Frontal cortex (tissue), 3 donors: ENCODE measurements at regions not wholly inside any gene's neighbourhood (a gene's known extent, or its start where the extent isn't known, plus 50 kb on each side); places are given as distances from the start of the nearest gene placed in this dataset.
A peak's percentile ranks its signal among the peaks of the same experiment; 100 is the strongest.
"Not testable (repeated sequence)": the region's sequence is repeated elsewhere in the genome, so short reads cannot be mapped to it uniquely, and the experiment has no call there.

Experiments used
- DNase-seq, 2 donors: peaks; one replicate each; pipeline ENCODE4 v3.0.0; 2012; ENCODE audit warnings: low spot score in 2 of 2
- FAIRE-seq: peaks from 2 replicates; lab custom pipeline; 2012; peaks lifted over from hg19 to GRCh38; lab: Jason Lieb, UNC
- donor health status: control.
- donor health status: control.
- donor health status: control.

GRCh38 chr1:19591482-19592091 lies 52.5 kb upstream of the NBL1 start:
- no peak for DNase-seq
- no peak for FAIRE-seq

DNA sequence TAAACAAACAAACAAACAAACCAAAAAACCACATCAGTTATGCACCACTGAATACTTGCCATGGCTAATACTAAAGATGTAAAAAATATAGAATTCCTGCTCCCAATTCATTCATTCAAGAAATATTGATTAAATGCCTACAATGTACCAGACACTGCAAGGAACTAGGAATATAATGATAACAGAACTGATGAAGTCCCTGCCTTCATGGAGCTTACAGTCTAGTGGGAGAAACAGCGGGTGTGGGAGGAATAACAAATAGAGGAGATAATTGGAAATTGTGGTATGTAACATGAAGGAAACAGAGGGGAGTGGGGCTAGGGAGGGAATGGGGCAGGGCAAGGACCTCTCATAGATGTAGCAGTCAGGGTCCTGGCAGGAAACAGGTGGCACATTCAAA lies 58.6 kb upstream of the NBL1 start:
- no peak for DNase-seq

GRCh38 chr1:19582318-19582717 lies 61.8 kb upstream of the NBL1 start:
- DNase-seq (no peak), FAIRE-seq (no peak)

More for the DNA sequence above, 58.6 kb upstream of the NBL1 start:
- no peak for FAIRE-seq

DNA sequence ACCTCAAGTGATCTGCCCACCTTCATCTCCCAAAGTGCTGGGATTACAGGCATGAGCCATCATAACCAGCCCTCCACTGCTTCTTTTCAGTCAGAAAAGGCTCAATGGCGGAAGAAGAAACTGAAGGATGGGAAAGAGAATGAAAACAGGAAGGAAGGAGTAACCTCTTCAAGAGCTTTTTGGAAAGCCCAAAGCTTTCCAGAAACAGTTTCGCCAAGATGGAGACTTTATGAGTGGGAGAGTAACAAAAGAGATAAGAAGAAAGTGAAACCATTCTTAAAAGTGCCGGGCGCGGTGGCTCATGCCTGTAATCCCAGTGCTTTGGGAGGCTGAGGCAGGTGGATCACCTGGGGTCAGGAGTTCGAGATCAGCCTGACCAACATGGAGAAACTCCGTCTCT lies 62.7 kb upstream of the NBL1 start:
- no peak for FAIRE-seq

DNA sequence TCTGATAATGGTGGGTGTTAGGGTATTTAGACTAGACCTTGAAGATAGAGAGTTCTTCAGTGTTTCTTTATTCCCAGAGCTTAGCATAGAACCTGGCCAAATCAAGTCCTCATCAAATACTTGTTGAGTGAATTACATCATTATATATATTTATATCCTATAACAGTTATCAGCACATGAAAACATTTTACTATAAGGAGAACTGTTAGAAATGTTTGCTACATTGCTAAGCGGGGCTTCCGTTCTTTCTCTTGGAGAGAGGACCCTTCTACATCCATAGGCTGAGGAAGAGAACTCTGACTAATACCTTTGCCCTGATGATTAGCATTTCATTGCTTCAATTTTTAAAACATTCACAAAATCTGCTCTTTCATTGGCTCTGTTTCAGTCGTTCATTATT lies 66.5 kb upstream of the NBL1 start:
- DNase-seq (no peak), FAIRE-seq (no peak)

More for the DNA sequence above, 62.7 kb upstream of the NBL1 start:
- no peak for DNase-seq

- DNase-seq (no peak), FAIRE-seq (no peak)
These were observed 67.1 kb upstream of the NBL1 start for GRCh38 chr1:19577036-19577435.

DNA sequence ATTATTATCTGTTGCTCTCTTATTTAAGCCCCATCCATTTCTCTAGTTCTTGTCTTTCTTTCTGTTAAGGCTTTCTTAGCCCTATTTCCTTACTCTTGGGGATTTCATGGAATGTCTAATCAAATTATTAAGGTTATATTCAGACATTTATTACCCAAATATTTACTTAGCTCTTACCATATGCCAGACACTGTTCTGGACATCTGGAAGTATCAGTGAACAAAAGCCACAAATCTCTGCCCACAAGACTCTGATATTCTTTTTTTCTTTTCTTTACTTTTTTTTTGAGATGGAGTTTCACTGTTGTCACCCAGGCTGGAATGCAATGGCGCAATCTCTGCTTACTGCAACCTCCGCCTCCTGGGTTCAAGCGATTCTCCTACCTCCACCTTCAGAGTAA lies 74.3 kb upstream of the NBL1 start:
- FAIRE-seq = no peak

DNA sequence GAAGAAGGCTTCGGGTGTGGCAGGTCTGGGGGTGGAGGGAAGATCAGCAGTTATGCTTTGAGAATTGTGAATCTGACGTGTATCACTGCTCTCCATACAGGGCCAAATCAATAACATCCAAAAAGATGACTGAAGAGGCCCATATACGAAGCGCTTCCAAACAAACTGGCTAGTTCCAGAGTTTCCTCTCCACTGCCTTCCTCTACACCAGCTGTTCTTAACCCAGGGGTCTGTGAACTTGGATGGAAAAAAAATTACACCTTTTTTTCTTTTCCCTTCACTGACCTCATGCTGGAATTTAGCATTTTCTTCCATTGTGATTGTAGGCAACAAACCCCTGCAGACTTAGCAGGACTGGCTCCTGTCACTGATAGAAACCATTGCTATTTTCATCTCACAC lies 77.1 kb upstream of the NBL1 start:
- DNase-seq = no peak
- no peak for FAIRE-seq

More for the DNA sequence above, 74.3 kb upstream of the NBL1 start:
- DNase-seq = no peak

- no peak for DNase-seq
- FAIRE-seq = no peak
These were observed 79.0 kb upstream of the CAPZB start for GRCh38 chr1:19564366-19564765.

GRCh38 chr1:19563324-19564097 lies 78.2 kb upstream of the CAPZB start:
- DNase-seq (peak in 1 of 2 donors; percentile 52), FAIRE-seq (no peak)

- FAIRE-seq (no peak), DNase-seq (no peak)
These were observed 77.5 kb upstream of the CAPZB start for GRCh38 chr1:19562847-19563246.

- FAIRE-seq (no peak), DNase-seq (no peak)
These were observed 75.1 kb upstream of the CAPZB start for GRCh38 chr1:19560480-19560879.

DNA sequence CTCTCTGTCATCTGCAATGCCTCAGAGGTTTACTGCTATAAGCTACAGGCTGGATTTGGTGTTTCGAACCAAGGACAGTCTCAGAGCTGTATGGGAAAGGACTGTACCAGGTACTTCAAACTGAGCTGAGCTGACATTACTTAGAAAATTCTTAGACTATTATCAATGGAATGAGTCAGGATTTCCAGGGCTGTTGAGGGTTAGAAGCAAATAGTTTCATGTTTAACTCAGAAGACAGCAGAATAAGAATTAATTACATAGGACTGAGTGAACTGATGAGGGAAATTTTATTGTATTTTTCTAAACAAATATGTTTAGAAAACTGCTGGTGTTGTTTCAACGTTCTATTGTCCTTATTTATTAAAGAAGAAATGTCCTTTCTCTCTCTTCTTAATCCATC lies 74.3 kb upstream of the CAPZB start:
- no peak for DNase-seq
- FAIRE-seq = no peak

- DNase-seq (no peak), FAIRE-seq (no peak)
These were observed 72.3 kb upstream of the CAPZB start for GRCh38 chr1:19557609-19558051.

DNA sequence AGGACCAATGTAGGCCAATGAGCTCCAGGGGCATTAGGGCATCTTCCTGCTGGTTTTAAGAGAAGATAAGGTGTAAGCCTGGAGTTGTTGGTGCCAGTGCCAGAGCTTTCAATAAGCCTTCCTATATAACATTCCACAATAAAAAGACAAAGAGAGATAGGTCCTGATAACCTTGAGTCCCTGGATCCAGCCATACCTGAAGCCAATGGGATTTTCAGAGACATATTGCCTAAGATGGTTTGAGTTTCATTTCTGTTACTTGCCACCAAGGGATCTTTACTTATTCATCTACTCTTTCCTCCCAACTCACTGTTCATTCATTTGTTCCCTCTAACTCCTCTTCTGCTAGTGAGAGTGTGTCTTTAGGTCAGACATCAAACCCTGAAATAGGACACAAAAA lies 68.8 kb upstream of the CAPZB start:
- DNase-seq = no peak
- FAIRE-seq = no peak

DNA sequence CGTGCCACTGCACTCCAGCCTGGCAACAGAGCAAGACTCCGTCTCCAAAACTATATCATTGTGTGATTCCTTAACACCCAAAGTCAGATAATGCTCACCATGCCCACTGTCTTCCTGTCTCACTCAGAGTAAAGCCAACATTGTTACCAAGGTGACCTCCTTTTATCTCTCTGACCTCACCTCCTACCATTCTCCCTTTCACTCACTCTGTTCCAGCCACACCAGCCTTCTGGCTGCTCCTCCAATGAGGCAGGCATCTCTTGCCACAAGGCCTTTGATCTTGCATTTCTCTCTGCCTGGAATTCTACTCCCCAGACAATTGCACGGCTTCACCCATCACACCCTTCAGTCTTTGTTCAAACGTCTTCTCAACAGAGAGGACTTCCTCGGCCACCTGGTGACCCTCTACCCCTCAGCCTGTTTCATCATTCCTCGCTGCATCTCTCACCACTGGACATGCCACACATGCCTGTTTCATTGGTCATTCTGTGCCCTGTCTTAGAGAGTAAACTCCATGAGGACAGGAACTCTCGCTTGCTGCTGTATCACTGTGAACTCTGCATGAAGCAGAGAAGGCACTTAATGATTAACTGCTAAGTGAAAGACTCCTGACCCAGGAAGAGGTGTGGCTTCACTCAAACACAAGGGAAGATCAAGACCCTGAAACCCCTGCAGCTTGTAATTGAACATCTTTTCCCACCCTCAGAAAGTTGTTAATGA lies 67.1 kb upstream of the CAPZB start:
- no peak for DNase-seq
- no peak for FAIRE-seq

DNA sequence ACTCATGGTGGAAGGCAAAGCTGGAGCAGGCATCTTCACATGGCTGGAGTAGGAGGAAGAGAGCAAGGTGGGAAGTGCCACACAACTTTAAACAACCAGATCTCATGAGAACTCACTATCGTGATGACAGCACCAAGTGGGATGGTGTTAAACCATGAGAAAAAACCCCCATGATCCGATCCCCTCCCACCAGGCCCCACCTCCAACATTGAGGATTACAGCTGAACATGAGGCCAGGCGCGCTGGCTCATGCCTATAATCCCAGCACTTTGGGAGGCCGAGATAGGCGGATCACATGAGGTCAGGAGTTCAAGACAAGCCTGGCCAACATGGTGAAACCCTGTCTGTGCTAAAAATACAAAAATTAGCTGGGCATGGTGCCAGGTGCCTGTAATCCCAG lies 66.5 kb upstream of the CAPZB start:
- FAIRE-seq, DNase-seq: not testable (repeated sequence)

DNA sequence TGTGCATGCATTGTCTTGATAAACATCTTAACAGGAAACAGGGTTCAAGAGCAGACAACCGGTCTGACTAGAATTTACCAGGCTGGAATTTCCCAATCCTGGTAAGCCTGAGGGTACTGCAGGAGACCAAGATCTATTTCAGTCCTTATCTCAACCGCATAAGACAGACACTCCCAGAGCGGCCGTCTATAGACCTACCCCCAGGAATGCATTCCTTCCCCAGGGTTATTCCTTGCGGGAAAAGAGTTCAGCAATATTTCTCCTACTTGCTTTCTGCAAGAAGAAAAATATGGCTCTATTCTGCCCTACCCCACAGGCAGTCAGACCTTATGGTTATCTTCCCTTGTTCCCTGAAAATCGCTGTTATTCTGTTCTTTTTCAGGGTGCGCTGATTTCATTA lies 65.1 kb upstream of the CAPZB start:
- not testable (repeated sequence) for DNase-seq, FAIRE-seq

GRCh38 chr1:19547814-19548213 lies 62.5 kb upstream of the CAPZB start:
- no peak for FAIRE-seq
- no peak for DNase-seq

DNA sequence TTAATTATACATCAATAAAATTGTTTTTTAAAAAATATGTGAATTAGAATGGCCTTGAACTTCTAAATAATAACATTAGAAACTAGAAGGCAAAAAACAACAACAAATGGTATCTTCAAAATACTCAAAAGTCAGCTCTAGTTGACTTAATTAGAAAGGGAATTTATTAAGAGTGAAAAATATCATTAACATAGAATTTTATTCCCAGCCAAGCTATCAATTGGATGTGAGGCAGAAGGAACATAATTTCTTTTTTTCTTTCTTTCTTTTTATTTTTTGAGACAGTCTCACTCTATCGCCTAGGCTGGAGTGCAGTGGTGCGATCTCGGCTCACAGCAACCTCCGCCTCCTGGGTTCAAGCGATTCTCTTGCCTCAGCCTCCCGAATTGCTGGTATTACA lies 51.2 kb upstream of the CAPZB start:
- DNase-seq = no peak
- FAIRE-seq = no peak

DNA sequence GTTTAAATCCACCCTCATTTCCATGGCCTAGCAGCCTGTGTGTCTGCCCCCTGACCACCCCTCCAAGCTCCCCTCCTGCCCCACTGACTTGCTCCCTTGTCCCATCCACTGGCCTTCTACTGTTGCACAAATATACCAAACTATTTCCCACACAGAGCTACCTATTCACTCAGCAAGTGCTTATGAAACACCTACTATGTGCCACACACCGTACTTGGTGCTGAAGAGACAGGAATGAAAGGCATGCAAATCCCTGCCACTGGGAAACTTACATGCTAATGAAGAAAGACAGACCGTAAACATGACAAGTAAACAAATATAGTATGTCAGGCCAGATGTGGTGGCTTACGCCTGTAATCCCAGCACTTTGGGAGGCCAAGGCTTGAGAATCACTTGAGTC lies 49.9 kb upstream of the CAPZB start:
- DNase-seq (no peak), FAIRE-seq (no peak)
